ENCODE measurements at regions not wholly inside any gene's neighbourhood (a gene's known extent, or its start where the extent isn't known, plus 50 kb on each side); places are given as distances from the start of the nearest gene placed in this dataset.
A peak's percentile ranks its signal among the peaks of the same experiment; 100 is the strongest.

DNA sequence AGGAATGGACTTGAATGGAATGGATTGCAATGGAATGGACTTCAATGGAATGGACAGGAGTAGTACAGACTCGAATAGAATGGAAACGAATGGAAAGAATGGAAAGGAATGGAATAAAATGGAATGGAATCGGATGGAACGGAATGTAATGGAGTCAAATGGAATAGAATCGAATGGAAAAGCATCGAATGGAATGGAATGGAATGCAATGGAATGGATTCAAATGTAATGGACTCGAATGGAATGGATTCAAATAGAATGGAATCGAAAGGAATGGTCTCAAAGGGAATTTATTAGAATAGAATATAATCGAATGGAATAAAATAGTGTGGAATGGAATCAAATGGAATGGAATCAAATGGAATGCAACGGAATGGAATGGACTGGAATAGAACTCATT is 484.9 kb upstream of the WSB1 start:
- H3K9me3 ChIP-seq (replicated peaks), result no peaks in the 10 kb centered on the region; the same call in none of the 2 replicates
- no peak overlapping the region for H3K27ac ChIP-seq
- no peaks in the 10 kb centered on the region for H3K4me1 ChIP-seq
- H3K27me3 ChIP-seq, result no peaks in the 10 kb centered on the region
- DNase-seq, result no peak
- H3K36me3 ChIP-seq, result no peaks in the 10 kb centered on the region
- H3K4me3 ChIP-seq, result no peak overlapping the region

DNA sequence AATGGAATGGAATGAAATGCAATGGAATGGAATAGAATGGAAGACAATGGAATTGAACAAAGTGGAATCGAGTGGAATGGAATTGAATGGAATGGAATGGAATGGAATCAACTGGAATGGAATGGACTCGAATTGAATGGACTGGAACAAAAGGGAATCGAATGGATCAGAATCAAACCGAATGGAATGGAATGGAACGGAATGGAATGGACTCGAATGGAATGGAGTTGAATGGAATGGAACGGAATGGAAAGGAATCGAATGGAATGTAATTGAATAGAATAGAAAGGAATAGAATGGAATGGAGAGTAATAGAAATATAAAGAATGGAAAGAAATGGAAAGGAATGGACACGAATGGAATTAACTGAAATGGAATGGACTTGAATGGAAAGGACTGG is 475.2 kb upstream of the WSB1 start:
- DNase-seq, result peak in 1 of 2 experiments; percentile 8
- no peaks in the 10 kb centered on the region for H3K9me3 ChIP-seq (replicated peaks)

More for the DNA sequence above, 475.2 kb upstream of the WSB1 start:
- Histone ChIP-seq H3K4me3 (no peak overlapping the region), H3K27me3 (no peaks in the 10 kb centered on the region), H3K27ac (no peak overlapping the region), H3K36me3 (no peaks in the 10 kb centered on the region), H3K4me1 (no peaks in the 10 kb centered on the region)
